RWPE2 (cell line): ENCODE measurements at regions not wholly inside any gene's neighbourhood (a gene's known extent, or its start where the extent isn't known, plus 50 kb on each side); places are given as distances from the start of the nearest gene placed in this dataset.
"Not testable (repeated sequence)": the region's sequence is repeated elsewhere in the genome, so short reads cannot be mapped to it uniquely, and the experiment has no call there.

Source experiments
- ATAC-seq: fragments of 200-7000 bp; cut with Tn5 transposase; 3 replicates; pipeline ENCODE4 v1.9.1; 2021; ENCODE audit warnings: low read depth
- DNase-seq: peaks from one replicate; pipeline ENCODE4 v3.0.0-alpha.2; 2020; ENCODE audit warnings: low spot score
- H3K27ac ChIP-seq: fragments of 450-650 bp; 2 replicates; pipeline ENCODE4 v1.5.1; 2017; ENCODE audit warnings: mild to moderate bottlenecking; ENCODE audit not compliant: poor library complexity, severe bottlenecking
- H3K27me3 ChIP-seq: fragments of 250-450 bp; sonication (Bioruptor Pico); 2 replicates; pipeline ENCODE4 v1.5.1; 2021; ENCODE audit warnings: mild to moderate bottlenecking, moderate library complexity; ENCODE audit not compliant: insufficient read depth, poor library complexity, severe bottlenecking
- H3K36me3 ChIP-seq: fragments of 250-450 bp; sonication (Bioruptor Pico); 2 replicates; pipeline ENCODE4 v1.5.1; 2020; ENCODE audit warnings: low read depth, mild to moderate bottlenecking, moderate library complexity
- H3K4me1 ChIP-seq: fragments of 250-450 bp; sonication (Bioruptor Pico); 2 replicates; pipeline ENCODE4 v1.5.1; 2021; ENCODE audit warnings: mild to moderate bottlenecking, moderate library complexity; ENCODE audit not compliant: insufficient read depth, poor library complexity, severe bottlenecking
- H3K4me3 ChIP-seq: fragments of 250-450 bp; sonication (Bioruptor Pico); 2 replicates; pipeline ENCODE4 v1.5.1; 2021; ENCODE audit warnings: mild to moderate bottlenecking, moderate library complexity; ENCODE audit not compliant: severe bottlenecking
- H3K9me3 ChIP-seq: fragments of 250-450 bp; sonication (Bioruptor Pico); 2 replicates; pipeline ENCODE4 v1.5.1; 2021; ENCODE audit warnings: mild to moderate bottlenecking, moderate library complexity; ENCODE audit not compliant: severe bottlenecking
- TF ChIP-seq, protein P1 (sequence below): fragments of 450-650 bp; IDR thresholded peaks from one replicate; pipeline ENCODE4 v1.5.1; 2017; ENCODE audit warnings: mild to moderate bottlenecking, moderate library complexity; ENCODE audit not compliant: poor library complexity, severe bottlenecking

DNA sequence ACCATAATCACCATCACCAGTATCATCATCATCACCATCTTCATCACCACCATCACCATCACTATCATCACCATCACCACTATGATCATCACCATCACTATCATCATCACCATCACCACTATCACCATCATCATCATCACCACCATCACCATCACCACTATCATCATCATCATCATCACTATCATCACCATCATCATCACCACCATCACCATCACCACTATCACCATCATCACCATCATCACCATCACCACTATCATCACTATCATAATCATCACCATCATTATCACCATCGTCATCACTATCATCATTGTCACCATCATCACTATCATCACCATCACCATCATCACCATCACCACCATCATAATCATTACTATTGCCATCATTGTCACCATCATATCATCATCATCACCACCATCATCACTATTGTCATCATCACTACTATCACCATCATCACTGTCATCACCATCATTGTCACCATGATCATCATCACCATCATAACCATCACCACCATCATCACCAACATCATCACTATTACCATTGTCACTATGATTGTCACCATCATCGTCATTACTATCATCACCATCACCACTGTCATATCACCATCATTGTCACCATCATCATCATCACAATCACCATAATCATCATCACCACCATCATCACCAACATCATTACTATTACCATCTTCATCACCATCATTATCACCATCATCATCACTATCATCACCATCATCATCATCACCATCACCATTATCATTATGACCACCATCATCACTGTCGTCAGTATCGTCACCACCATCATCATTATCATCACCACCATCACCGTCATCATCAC, 154.7 kb downstream of the ACTR3B start:
- TF ChIP-seq, protein P1, sequence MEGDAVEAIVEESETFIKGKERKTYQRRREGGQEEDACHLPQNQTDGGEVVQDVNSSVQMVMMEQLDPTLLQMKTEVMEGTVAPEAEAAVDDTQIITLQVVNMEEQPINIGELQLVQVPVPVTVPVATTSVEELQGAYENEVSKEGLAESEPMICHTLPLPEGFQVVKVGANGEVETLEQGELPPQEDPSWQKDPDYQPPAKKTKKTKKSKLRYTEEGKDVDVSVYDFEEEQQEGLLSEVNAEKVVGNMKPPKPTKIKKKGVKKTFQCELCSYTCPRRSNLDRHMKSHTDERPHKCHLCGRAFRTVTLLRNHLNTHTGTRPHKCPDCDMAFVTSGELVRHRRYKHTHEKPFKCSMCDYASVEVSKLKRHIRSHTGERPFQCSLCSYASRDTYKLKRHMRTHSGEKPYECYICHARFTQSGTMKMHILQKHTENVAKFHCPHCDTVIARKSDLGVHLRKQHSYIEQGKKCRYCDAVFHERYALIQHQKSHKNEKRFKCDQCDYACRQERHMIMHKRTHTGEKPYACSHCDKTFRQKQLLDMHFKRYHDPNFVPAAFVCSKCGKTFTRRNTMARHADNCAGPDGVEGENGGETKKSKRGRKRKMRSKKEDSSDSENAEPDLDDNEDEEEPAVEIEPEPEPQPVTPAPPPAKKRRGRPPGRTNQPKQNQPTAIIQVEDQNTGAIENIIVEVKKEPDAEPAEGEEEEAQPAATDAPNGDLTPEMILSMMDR, result no peak
- H3K36me3 ChIP-seq, result no peaks in the 10 kb centered on the region
- DNase-seq (no peak), ATAC-seq (no peak)
- no peaks in the 10 kb centered on the region for H3K4me1 ChIP-seq
- H3K27me3 ChIP-seq, result no peaks in the 10 kb centered on the region
- no peak overlapping the region for H3K27ac ChIP-seq
- no peak overlapping the region for H3K4me3 ChIP-seq
- no peaks in the 10 kb centered on the region for H3K9me3 ChIP-seq

DNA sequence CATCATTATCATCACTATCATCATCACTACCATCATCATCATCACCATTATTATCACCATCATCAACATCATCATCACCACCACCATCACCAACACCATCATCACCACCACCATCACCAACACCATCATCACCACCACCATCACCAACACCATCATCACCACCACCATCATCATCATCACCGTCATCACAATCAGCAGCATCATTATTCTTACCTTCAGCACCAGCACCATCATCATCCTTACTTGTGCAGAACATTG, 155.2 kb downstream of the ACTR3B start:
- H3K27ac ChIP-seq, ATAC-seq, H3K27me3 ChIP-seq, H3K36me3 ChIP-seq, H3K4me3 ChIP-seq, H3K4me1 ChIP-seq, H3K9me3 ChIP-seq, DNase-seq: not testable (repeated sequence)

DNA sequence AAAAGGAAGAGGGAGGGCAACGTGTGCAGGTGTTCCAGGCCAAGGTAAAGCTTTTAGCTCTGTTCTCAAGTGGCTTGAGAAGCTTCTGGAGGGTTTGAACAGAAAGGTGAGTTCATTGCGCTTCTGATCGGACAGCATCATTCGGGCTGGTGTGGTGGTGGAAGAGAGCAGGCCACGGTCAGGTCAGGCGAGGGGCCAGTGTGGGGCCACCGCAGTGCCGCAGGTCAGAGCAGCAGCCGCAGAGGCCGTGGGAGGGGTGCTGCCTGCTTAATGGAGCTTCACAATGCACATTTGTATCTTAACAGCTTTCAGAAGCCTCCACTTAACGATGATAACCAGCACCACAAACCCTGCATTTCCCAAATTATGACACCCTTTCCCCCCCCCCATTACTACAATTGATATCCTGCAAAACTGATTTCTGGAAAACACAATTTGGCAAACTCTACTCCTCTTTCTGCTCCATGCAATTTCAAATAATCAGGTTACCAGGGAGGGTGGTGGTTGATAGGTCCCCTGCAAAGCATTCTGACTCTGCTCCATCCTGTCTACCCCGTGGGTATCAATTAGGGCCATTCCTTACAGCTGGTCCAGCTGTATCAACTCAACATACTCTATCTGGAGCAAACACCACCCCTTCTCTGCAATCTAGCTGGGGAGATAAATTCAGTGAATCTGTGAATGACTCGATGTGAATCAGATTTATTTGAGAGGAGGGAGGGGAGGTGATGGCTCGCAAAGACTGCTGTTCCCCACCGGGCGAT, 162.9 kb downstream of the ACTR3B start:
- Histone ChIP-seq H3K9me3 (no peaks in the 10 kb centered on the region), H3K27me3 (peaks cover 21% of the 10 kb centered on the region)
- ATAC-seq, result no peak

DNA sequence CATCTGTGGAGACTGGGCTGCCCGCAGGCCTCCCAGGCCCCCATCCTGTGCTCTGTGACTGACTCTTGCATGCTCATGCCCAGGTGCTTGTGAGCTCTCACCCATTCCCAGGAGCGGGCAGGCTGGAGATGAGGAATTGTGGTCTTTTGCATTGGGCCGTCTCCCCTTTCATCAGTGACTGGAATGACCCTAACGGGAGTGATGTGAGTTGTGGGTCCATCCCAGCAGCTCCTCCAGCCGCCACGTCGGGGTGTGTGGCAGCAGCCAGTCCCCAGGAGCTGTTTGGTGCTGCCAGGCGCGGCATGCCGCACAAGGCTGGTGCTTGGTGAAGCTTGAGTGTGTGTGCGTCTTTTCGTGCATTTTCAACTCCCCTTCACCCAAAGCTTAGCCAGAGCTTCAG, 164.2 kb downstream of the ACTR3B start:
- Histone ChIP-seq H3K27ac (no peak overlapping the region), H3K9me3 (no peaks in the 10 kb centered on the region), H3K27me3 (peaks cover 21% of the 10 kb centered on the region), H3K36me3 (no peaks in the 10 kb centered on the region), H3K4me3 (no peak overlapping the region), H3K4me1 (no peaks in the 10 kb centered on the region)
- no peak for ATAC-seq
- no peak for DNase-seq
- TF ChIP-seq, protein P1, result no peak

More for the DNA sequence above, 162.9 kb downstream of the ACTR3B start:
- TF ChIP-seq, protein P1, result no peak
- H3K27ac ChIP-seq, result no peak overlapping the region
- DNase-seq, result no peak
- H3K4me3 ChIP-seq, result no peak overlapping the region
- no peaks in the 10 kb centered on the region for H3K4me1 ChIP-seq
- no peaks in the 10 kb centered on the region for H3K36me3 ChIP-seq

DNA sequence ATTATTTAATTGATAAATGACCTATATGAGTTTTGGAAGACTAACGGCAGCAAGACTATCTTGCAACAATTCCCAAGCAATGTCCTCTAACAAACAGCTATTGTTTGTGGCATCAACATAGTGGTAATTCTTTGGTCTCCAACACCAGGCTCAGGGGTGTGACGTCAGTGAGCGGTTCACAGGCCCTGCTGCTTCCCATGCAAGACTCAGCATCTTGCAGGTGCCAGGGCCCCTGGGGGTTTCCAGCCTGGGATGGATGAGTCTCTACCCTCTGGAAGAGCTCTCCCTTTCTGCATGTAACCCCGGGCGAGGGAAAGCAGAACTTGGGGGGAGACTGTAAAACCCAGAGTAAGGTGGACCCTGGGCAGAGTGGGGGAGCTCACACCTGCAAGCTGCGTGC, 164.7 kb downstream of the ACTR3B start:
- Histone ChIP-seq H3K27me3 (peaks cover 21% of the 10 kb centered on the region), H3K9me3 (no peaks in the 10 kb centered on the region), H3K27ac (no peak overlapping the region), H3K4me3 (no peak overlapping the region), H3K36me3 (no peaks in the 10 kb centered on the region), H3K4me1 (no peaks in the 10 kb centered on the region)
- TF ChIP-seq, protein P1, result no peak
- no peak for ATAC-seq
- no peak for DNase-seq
